CD4-positive, alpha-beta T cell treated with Interleukin-15 for 4 hours (primary cell): ENCODE measurements at regions not wholly inside any gene's neighbourhood (a gene's known extent, or its start where the extent isn't known, plus 50 kb on each side); places are given as distances from the start of the nearest gene placed in this dataset.

Experiments
- DNase-seq: peaks from one replicate; pipeline ENCODE4 v3.0.0-alpha.2; 2020; ENCODE audit warnings: low spot score

- no peak for DNase-seq
Observed at GRCh38 chr2:122993592-122993991, 1031.5 kb upstream of the CNTNAP5 start.

DNA sequence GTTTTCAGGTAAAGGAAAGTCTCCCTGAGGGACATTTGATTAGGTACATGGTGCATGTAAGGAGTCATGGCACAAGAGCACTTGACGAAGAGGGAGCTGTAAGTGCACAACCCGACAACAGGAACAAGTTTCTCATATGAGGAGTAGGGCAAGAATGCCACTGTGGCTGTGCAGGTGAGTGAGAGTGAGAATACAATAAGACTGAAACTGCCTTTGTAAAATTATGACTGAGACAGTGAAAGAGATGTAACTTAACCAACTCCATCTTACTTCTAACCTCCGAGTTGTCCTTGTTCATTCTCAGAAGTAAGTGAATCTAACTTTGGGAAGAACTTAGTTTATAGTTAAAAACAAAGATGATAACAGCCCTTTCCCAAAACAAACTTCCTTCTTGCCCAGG, 1025.8 kb upstream of the CNTNAP5 start:
- DNase-seq, result no peak

GRCh38 chr2:122999821-123000220, 1025.3 kb upstream of the CNTNAP5 start:
- DNase-seq, result no peak

DNA sequence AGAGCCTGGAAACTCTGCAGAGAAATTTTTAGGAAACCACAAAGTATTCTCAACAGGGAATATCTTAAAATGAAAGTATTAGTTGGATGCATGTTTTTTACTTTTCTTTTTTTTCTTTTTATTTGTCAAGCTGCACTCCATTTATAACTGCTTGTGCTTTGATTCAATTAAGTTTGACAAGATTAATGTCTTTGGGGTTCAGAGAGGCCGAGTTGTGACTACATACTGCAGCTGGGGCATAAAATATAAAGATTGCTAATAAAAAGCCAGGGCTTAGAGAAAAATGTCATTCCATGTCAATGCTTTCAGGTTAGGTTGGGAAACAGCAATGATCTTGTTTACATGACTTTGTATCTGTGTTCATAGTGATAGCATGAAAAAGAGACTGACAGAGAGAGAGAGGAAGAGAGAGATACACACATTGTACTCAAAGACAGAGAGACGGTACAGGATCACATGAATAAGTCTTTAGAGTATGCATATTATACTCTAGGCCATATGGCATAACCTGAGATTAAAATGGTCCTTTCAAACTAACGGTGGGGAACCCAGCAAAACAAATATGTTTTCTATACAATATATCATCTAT, 1022.3 kb upstream of the CNTNAP5 start:
- DNase-seq, result no peak

DNA sequence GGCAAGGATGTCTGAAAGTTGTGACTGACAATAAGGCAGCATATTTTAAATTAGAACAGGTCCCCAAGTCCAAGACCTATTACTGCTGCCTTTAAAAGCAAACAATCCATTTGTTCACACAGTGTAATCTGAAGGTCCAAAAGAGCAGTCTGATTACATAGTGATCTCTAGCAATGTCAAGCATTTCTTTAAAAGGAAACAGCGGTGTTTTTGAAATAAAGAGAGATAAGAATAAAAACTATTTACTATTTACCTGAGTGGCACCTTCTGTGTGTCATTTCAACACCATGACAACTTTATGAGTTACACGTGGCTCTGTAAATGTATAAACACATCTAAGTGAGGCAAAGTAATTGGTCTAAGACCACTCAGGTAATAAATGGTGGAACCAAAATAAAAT, 1009.9 kb upstream of the CNTNAP5 start:
- no peak for DNase-seq

GRCh38 chr2:123035541-123035940, 989.5 kb upstream of the CNTNAP5 start:
- DNase-seq, result no peak

DNA sequence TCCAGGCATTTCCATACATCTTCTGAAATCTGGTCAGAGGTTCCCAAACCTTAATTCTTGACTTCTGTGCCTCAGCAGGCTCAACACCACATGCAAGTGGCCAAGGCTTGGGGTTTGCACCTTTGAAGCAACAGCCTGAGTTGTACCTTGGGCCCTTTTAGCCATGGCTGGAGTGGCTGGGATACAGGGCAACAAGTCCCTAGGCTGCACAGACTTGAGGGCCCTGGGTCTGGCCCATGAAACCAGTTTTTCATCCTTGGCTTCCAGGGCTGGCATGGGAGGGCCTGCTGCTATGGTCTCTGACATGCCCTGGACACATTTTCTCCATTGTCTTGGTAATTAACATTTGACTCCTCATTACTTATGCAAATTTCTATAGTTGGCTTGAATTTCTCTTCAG, 988.8 kb upstream of the CNTNAP5 start:
- DNase-seq, result no peak

DNA sequence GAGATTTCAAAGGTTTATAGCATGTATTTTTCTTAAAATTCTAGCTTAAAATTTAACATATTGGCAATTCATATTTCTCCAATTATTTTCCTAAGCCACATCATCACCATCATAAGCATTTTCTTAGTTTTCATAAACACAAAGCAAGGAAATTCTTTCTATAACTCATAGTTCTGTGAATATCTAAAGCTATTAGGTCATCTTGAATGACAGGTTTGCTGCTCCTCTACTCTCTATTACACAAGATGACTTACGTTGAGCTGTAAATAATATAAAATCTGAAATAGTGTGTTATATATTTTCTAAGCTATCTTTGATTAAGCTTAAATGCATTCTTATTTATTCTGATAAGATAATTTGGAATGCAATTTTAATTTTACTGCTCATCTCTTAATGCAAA, 984.6 kb upstream of the CNTNAP5 start:
- DNase-seq, result no peak

GRCh38 chr2:123043458-123043857, 981.6 kb upstream of the CNTNAP5 start:
- DNase-seq, result no peak

DNA sequence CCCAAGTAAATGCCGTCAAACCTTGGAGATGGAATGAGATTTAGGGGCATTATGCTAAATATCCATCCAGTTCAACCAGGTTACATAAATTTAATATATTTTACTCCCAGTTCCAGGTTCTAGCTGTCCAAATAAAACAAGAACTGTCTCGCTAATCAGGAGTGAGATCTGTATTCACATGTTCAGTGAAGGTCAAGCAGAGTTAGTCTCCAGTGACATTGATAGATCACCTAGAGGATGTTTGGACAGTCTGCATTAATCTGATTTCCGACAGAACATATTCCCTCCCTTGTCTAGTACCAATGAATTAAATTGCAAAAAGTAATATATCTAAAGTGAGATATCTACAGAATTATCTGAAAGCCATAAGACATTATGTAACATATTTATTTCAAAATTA, 979.4 kb upstream of the CNTNAP5 start:
- no peak for DNase-seq

DNA sequence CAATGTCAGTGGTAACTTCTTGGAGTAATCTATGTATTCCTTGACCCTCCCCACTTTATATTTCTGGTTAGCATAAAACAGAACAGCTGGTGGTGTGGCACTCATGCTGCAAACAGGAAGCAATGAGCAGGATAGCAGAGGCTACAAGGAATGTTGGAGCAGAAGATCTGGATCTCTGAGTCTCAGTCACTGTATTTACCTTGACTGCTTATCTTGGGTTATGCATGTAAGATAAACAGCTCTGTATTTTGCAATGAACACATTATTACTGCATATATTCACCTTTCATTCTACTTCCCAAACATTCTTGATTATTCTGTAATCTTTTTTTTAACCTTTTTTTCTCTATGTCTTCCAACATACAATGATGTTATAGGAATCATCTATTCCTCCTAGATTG, 977.9 kb upstream of the CNTNAP5 start:
- no peak for DNase-seq

GRCh38 chr2:123051136-123051535, 974.0 kb upstream of the CNTNAP5 start:
- no peak for DNase-seq

- DNase-seq, result no peak
Observed at GRCh38 chr2:123061534-123061933, 963.6 kb upstream of the CNTNAP5 start.

DNA sequence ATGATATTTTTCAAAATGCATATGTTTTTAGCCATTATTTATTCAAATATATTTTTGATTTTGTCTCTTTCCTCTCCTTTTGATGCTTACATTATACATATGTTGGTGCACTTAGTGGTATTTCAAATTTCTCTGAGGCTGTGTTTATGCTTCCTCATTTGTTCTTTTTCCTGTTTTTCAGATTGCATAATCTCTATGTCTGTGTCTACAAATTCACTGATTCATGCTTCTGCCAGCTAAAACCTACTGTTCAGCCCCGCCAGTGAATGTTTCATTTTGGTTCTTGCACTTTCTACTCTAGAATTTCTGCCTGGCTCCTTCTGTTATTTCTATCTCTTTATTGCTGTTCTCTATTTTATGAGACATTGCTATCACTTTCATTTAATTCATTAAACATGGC, 951.7 kb upstream of the CNTNAP5 start:
- no peak for DNase-seq

DNA sequence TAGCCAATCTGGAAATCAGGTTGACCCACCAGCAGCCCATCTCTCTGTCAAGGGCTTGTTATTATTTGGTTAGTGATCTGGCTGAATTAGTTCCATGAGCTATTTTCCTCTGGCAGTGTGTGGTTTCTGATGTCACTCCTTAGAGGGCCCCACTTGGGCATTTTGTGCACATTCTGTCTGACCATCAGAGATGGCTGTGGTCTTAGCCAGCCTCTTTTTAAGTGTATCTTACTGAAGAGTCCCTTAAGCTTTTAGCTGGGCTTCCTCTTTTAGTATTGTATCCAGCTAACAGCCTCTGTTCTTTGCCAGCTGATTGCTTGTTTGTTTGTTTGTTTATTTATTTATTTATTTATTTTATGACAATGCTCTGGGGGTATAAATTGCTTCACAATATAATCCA, 951.1 kb upstream of the CNTNAP5 start:
- DNase-seq, result no peak

DNA sequence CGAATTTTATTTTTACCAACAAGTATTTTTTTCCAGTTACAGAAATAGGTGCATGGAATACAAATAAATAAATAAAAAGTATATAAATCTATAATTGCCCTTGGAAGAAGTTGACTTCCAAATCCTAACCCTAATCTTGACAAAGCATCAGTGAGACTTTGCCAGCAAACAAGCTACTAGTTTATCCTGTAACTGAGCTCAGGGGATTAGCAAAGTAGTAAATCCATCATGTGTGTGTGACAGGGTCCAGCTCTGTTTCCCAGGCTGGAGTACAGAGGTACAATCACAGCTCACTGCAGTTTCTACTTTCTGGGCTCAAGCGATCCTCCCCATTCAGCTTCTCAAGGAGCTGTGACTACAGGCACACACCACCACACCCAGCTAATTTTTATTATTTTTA, 948.0 kb upstream of the CNTNAP5 start:
- DNase-seq, result no peak

GRCh38 chr2:123080331-123080730, 944.8 kb upstream of the CNTNAP5 start:
- no peak for DNase-seq

DNA sequence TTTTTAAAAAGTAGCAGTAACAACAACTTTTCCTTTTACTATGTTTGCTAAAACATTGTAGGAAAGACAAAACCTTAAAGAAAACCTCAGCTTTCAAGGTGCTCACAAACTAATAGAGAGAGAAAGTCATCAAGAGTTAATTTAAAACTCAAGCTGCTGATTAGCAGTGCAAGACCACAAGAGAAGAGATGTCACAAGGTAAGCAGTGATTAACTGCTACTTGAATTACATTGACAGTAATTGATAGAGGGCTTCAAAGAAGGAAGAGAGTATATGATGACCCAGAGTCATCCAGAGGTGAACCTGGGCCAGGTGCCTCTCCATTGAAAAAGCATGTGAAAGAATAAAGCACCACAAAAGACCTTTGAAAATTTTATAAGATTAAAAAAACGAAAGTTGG, 939.6 kb upstream of the CNTNAP5 start:
- DNase-seq, result no peak

GRCh38 chr2:123086613-123087385, 938.3 kb upstream of the CNTNAP5 start:
- DNase-seq, result no peak

GRCh38 chr2:123091471-123091870, 933.6 kb upstream of the CNTNAP5 start:
- DNase-seq, result no peak

GRCh38 chr2:123093199-123093598, 931.9 kb upstream of the CNTNAP5 start:
- no peak for DNase-seq

DNA sequence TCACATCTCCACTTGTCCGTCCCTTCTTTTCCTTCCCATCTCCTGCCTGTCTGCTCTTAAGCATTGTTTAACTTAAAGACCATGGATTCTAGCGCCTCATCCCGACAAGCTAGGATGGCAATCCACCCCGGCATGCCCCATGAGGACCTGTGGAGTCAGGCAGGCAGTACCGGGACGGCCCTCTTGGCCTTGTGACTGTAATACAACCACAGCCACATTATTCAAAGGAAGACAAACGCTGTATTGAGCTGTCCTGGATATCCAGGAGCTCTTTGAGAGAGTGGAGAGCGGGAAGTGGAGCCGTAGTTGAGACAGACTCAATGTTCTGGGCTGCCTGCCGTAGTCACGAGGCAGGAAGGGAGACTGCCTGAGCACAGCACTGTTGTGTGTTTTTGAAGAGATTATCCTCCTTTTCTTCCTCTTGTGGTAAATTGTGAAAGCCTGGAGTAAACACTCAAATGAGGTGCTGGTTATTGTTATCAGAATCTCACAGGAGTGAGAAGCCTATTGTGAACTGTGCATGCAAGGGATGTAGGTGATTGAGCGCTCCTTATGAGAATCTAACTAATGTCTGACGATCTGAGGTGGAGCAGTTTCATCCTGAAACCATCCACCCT, 929.8 kb upstream of the CNTNAP5 start:
- DNase-seq, result no peak

DNA sequence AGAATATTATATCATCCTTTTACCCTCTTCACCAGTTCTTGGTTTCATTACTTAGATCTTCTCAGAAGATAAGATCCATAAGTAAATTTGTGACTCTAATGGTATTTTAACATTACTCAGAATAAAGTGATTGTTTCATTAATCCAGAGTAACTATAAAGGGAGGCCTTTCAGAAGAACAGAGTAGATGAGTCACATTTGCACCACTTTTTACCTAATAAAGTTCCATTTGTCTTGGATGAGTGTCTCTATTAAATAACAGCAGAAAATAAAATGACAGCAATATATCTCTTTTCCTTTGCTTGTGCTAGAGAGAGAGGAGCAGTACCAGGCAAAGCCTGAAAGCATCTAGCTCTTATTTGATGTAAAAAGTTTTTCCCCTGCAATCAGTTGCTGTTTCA, 926.5 kb upstream of the CNTNAP5 start:
- no peak for DNase-seq

DNA sequence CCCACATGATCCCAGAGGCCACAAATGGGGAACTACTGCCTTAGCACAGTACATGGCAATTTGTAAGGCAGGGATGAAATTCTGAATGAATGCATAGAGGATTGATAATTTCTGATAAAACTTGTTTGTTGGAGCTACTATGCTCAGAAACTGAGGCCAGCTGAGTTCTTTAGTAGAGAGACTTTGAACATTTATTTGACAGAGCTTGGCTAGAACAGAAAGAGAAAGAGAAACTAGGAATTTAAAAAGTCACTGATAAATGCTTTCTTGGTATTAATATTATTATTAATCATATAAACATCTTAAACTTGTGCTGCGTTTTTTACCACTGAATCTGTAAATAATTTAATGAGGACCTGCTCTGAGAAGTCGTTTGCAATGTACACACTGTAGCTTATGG, 923.7 kb upstream of the CNTNAP5 start:
- DNase-seq, result no peak
